Mammary epithelial cell (primary cell): ENCODE measurements at regions not wholly inside any gene's neighbourhood (a gene's known extent, or its start where the extent isn't known, plus 50 kb on each side); places are given as distances from the start of the nearest gene placed in this dataset.

Source experiments
- CTCF ChIP-seq, 2 donors: IDR thresholded peaks in 1 of 2; conservative IDR thresholded peaks in 1 of 2; 2 replicates each; pipeline ENCODE4 v1.5.1; 2011 to 2012; ENCODE audit warnings: inconsistent platforms in 2 of 2, low read length in 2 of 2, mild to moderate bottlenecking in 2 of 2, control low read depth in 1 of 2, low read depth in 1 of 2; ENCODE audit not compliant: insufficient read depth in 1 of 2; ENCODE audit errors: extremely low read depth in 1 of 2
- EZH2 ChIP-seq: IDR thresholded peaks from 2 replicates; pipeline ENCODE4 v1.6.1; 2012; ENCODE audit warnings: low read length, inconsistent platforms, borderline replicate concordance

- TF ChIP-seq CTCF (conservative IDR thresholded peaks at IDR 0.05 in 1 of 2, IDR thresholded peaks at IDR 0.05 in 1 of 2; ENCODE audit: extremely low read depth in 1 of 2, insufficient read depth in 1 of 2, low read depth in 1 of 2, low read length in 2 of 2) = no peak
- no peak for TF ChIP-seq EZH2
Measured at GRCh38 chrX:45850197-45850774, 649.6 kb upstream of the DIPK2B start.
